T-helper 1 cell treated with Interleukin-12 subunit alpha and Interleukin-12 subunit beta and Interleukin-4 antibody, amounts not matched to agents 30 μg/mL and 1 μg/mL, for 36 hours (primary cell): ENCODE measurements at regions not wholly inside any gene's neighbourhood (a gene's known extent, or its start where the extent isn't known, plus 50 kb on each side); places are given as distances from the start of the nearest gene placed in this dataset.

Experiments
- H3K27ac Mint-ChIP-seq: one replicate; pipeline ENCODE4 v1.8.0; 2021; ENCODE audit warnings: mild to moderate bottlenecking, mixed read lengths
- H3K27me3 Mint-ChIP-seq: one replicate; pipeline ENCODE4 v1.8.0; 2021; ENCODE audit warnings: low read depth, mixed read lengths
- H3K36me3 Mint-ChIP-seq: one replicate; pipeline ENCODE4 v1.8.0; 2021; ENCODE audit warnings: low read depth, mixed read lengths
- H3K4me1 Mint-ChIP-seq: one replicate; pipeline ENCODE4 v1.8.0; 2021; ENCODE audit warnings: low read depth, mixed read lengths
- H3K4me3 Mint-ChIP-seq: one replicate; pipeline ENCODE4 v1.8.0; 2021; ENCODE audit warnings: mild to moderate bottlenecking, moderate library complexity, mixed read lengths
- H3K9me3 Mint-ChIP-seq: one replicate; pipeline ENCODE4 v1.8.0; 2021; ENCODE audit warnings: mixed read lengths

- H3K27ac Mint-ChIP-seq = no peak overlapping the region
- no peak overlapping the region for H3K4me3 Mint-ChIP-seq
- H3K4me1 Mint-ChIP-seq = no peaks in the 10 kb centered on the region
- no peaks in the 10 kb centered on the region for H3K9me3 Mint-ChIP-seq
- no peaks in the 10 kb centered on the region for H3K36me3 Mint-ChIP-seq
- H3K27me3 Mint-ChIP-seq = no peaks in the 10 kb centered on the region
Measured at GRCh38 chr2:129764376-129765325, 214.8 kb upstream of the RAB6C start.

GRCh38 chr2:129765326-129765677 lies 214.2 kb upstream of the RAB6C start:
- no peak overlapping the region for H3K27ac Mint-ChIP-seq
- H3K9me3 Mint-ChIP-seq = no peaks in the 10 kb centered on the region
- no peaks in the 10 kb centered on the region for H3K36me3 Mint-ChIP-seq
- no peaks in the 10 kb centered on the region for H3K4me1 Mint-ChIP-seq
- H3K27me3 Mint-ChIP-seq = no peaks in the 10 kb centered on the region
- H3K4me3 Mint-ChIP-seq = no peak overlapping the region

- Mint-ChIP-seq H3K27ac (no peak overlapping the region), H3K9me3 (no peaks in the 10 kb centered on the region), H3K36me3 (no peaks in the 10 kb centered on the region), H3K27me3 (no peaks in the 10 kb centered on the region), H3K4me1 (no peaks in the 10 kb centered on the region), H3K4me3 (no peak overlapping the region)
Measured at GRCh38 chr2:129765678-129766351, 213.7 kb upstream of the RAB6C start.

GRCh38 chr2:129766374-129766993 lies 213.0 kb upstream of the RAB6C start:
- Mint-ChIP-seq H3K4me1 (no peaks in the 10 kb centered on the region), H3K36me3 (no peaks in the 10 kb centered on the region), H3K27me3 (no peaks in the 10 kb centered on the region), H3K4me3 (no peak overlapping the region), H3K9me3 (no peaks in the 10 kb centered on the region), H3K27ac (no peak overlapping the region)

- Mint-ChIP-seq H3K36me3 (no peaks in the 10 kb centered on the region), H3K4me1 (no peaks in the 10 kb centered on the region), H3K27me3 (no peaks in the 10 kb centered on the region), H3K4me3 (no peak overlapping the region), H3K27ac (no peak overlapping the region), H3K9me3 (no peaks in the 10 kb centered on the region)
Measured at GRCh38 chr2:129767346-129768035, 212.0 kb upstream of the RAB6C start.

- no peak overlapping the region for H3K4me3 Mint-ChIP-seq
- H3K4me1 Mint-ChIP-seq = no peaks in the 10 kb centered on the region
- H3K9me3 Mint-ChIP-seq = no peaks in the 10 kb centered on the region
- no peaks in the 10 kb centered on the region for H3K27me3 Mint-ChIP-seq
- H3K27ac Mint-ChIP-seq = no peak overlapping the region
- H3K36me3 Mint-ChIP-seq = no peaks in the 10 kb centered on the region
Measured at GRCh38 chr2:129768036-129768386, 211.5 kb upstream of the RAB6C start.

GRCh38 chr2:129768485-129769184 lies 210.8 kb upstream of the RAB6C start:
- H3K4me3 Mint-ChIP-seq = no peak overlapping the region
- no peak overlapping the region for H3K27ac Mint-ChIP-seq
- H3K36me3 Mint-ChIP-seq = no peaks in the 10 kb centered on the region
- no peaks in the 10 kb centered on the region for H3K4me1 Mint-ChIP-seq
- H3K27me3 Mint-ChIP-seq = no peaks in the 10 kb centered on the region
- H3K9me3 Mint-ChIP-seq = no peaks in the 10 kb centered on the region

- Mint-ChIP-seq H3K27ac (no peak overlapping the region), H3K36me3 (no peaks in the 10 kb centered on the region), H3K27me3 (no peaks in the 10 kb centered on the region), H3K4me3 (no peak overlapping the region), H3K9me3 (no peaks in the 10 kb centered on the region), H3K4me1 (no peaks in the 10 kb centered on the region)
Measured at GRCh38 chr2:129769185-129769991, 210.1 kb upstream of the RAB6C start.

GRCh38 chr2:129771418-129772189 lies 207.9 kb upstream of the RAB6C start:
- Mint-ChIP-seq H3K36me3 (no peaks in the 10 kb centered on the region), H3K4me1 (no peaks in the 10 kb centered on the region), H3K27ac (no peak overlapping the region), H3K27me3 (no peaks in the 10 kb centered on the region), H3K9me3 (no peaks in the 10 kb centered on the region), H3K4me3 (no peak overlapping the region)

GRCh38 chr2:129772190-129772579 lies 207.3 kb upstream of the RAB6C start:
- no peak overlapping the region for H3K27ac Mint-ChIP-seq
- no peaks in the 10 kb centered on the region for H3K27me3 Mint-ChIP-seq
- no peaks in the 10 kb centered on the region for H3K36me3 Mint-ChIP-seq
- H3K9me3 Mint-ChIP-seq = no peaks in the 10 kb centered on the region
- no peak overlapping the region for H3K4me3 Mint-ChIP-seq
- H3K4me1 Mint-ChIP-seq = no peaks in the 10 kb centered on the region

- no peak overlapping the region for H3K4me3 Mint-ChIP-seq
- no peaks in the 10 kb centered on the region for H3K9me3 Mint-ChIP-seq
- no peaks in the 10 kb centered on the region for H3K36me3 Mint-ChIP-seq
- H3K27ac Mint-ChIP-seq = no peak overlapping the region
- H3K27me3 Mint-ChIP-seq = no peaks in the 10 kb centered on the region
- H3K4me1 Mint-ChIP-seq = no peaks in the 10 kb centered on the region
Measured at GRCh38 chr2:129775952-129776653, 203.4 kb upstream of the RAB6C start.

GRCh38 chr2:129777146-129777545 lies 202.3 kb upstream of the RAB6C start:
- no peaks in the 10 kb centered on the region for H3K4me1 Mint-ChIP-seq
- H3K27ac Mint-ChIP-seq = no peak overlapping the region
- H3K27me3 Mint-ChIP-seq = no peaks in the 10 kb centered on the region
- no peaks in the 10 kb centered on the region for H3K9me3 Mint-ChIP-seq
- no peak overlapping the region for H3K4me3 Mint-ChIP-seq
- H3K36me3 Mint-ChIP-seq = no peaks in the 10 kb centered on the region
